H1 (cell line): ENCODE measurements at regions not wholly inside any gene's neighbourhood (a gene's known extent, or its start where the extent isn't known, plus 50 kb on each side); places are given as distances from the start of the nearest gene placed in this dataset.

Experiments
- CTCF ChIA-PET: fragments of 300-600 bp; sonication (Branson Sonifier 250); formaldehyde crosslinking; loops from one replicate; lab custom pipeline; 2021; ENCODE audit not compliant: partially characterized antibody; lab: Charles Lee
- POLR2A ChIA-PET: fragments of 300-600 bp; sonication (Branson Sonifier 250); formaldehyde crosslinking; loops from one replicate; lab custom pipeline; 2021; ENCODE audit warnings: inconsistent platforms; ENCODE audit not compliant: partially characterized antibody; lab: Charles Lee
- DNase-seq, 2 experiments: peaks; one replicate each; pipeline versions ENCODE4 v3.0.0 to v3.0.0-alpha.2; 2010 to 2022; ENCODE audit warnings: low spot score in 2 of 2, low read depth in 1 of 2, mixed read lengths in 1 of 2
- FAIRE-seq: peaks from 2 replicates; lab custom pipeline; 2011; peaks lifted over from hg19 to GRCh38; lab: Jason Lieb, UNC
- H2AFZ ChIP-seq: 2 replicates; pipeline ENCODE4 v1.8.1; 2012; ENCODE audit warnings: low read length, inconsistent platforms
- H2AK5ac ChIP-seq: 2 replicates; pipeline ENCODE4 v1.6.1; 2013; ENCODE audit warnings: low read depth, low read length
- H2BK120ac ChIP-seq: replicated peaks from 2 replicates; pipeline ENCODE3; 2013; ENCODE audit warnings: low read depth, low read length, inconsistent platforms
- H2BK12ac ChIP-seq: 2 replicates; pipeline ENCODE4 v1.6.1; 2013; ENCODE audit warnings: low read depth, low read length
- H2BK15ac ChIP-seq: 2 replicates; pipeline ENCODE4 v1.6.1; 2013; ENCODE audit warnings: low read length
- H2BK20ac ChIP-seq: 2 replicates; pipeline ENCODE4 v1.6.1; 2013; ENCODE audit warnings: low read length
- H2BK5ac ChIP-seq: 2 replicates; pipeline ENCODE4 v1.6.1; 2013; ENCODE audit warnings: low read depth, low read length
- H3K14ac ChIP-seq: 2 replicates; pipeline ENCODE4 v1.6.1; 2013; ENCODE audit warnings: inconsistent platforms; ENCODE audit not compliant: insufficient read length
- H3K18ac ChIP-seq: 2 replicates; pipeline ENCODE4 v1.6.1; 2013; ENCODE audit warnings: low read length; ENCODE audit errors: extremely low read depth
- H3K23ac ChIP-seq: 2 replicates; pipeline ENCODE4 v1.6.1; 2013; ENCODE audit warnings: inconsistent platforms; ENCODE audit not compliant: insufficient read length
- H3K23me2 ChIP-seq: 2 replicates; pipeline ENCODE4 v1.6.1; 2013; ENCODE audit warnings: low read depth, low read length
- H3K27ac ChIP-seq: 2 replicates; pipeline ENCODE4 v1.6.1; 2011; ENCODE audit warnings: low read depth, low read length, inconsistent platforms
- H3K27me3 ChIP-seq, 4 experiments: replicated peaks in 1 of 4; 1 replicate in 1 of 4; 2 replicates in 3 of 4; pipeline versions ENCODE4 v1.6.1 to v1.8.1; 2011 to 2013; ENCODE audit warnings: low read length in 3 of 4, mild to moderate bottlenecking in 3 of 4, inconsistent platforms in 2 of 4, mixed read lengths in 2 of 4, moderate library complexity in 1 of 4; ENCODE audit not compliant: control insufficient read depth in 3 of 4, insufficient read depth in 3 of 4; ENCODE audit errors: extremely low read depth in 1 of 4
- H3K36me3 ChIP-seq, 4 experiments: 2 replicates each; pipeline versions ENCODE4 v1.6.1 to v1.8.1; 2011 to 2013; ENCODE audit warnings: mild to moderate bottlenecking in 4 of 4, low read length in 3 of 4, moderate library complexity in 2 of 4, control low read depth in 1 of 4, inconsistent platforms in 1 of 4; ENCODE audit not compliant: insufficient read depth in 4 of 4, control insufficient read depth in 2 of 4
- H3K4ac ChIP-seq: replicated peaks from 2 replicates; pipeline ENCODE3; 2013; ENCODE audit warnings: low read length, low read depth, mixed read lengths, inconsistent platforms; ENCODE audit not compliant: insufficient read length
- H3K4me1 ChIP-seq, 4 experiments: replicated peaks in 1 of 4; 1 replicate in 1 of 4; 2 replicates in 3 of 4; pipeline versions ENCODE4 v1.6.1 to v1.8.1; 2011 to 2013; ENCODE audit warnings: low read length in 3 of 4, inconsistent platforms in 2 of 4, mixed read lengths in 1 of 4; ENCODE audit not compliant: insufficient read depth in 4 of 4, control insufficient read depth in 3 of 4
- H3K4me2 ChIP-seq, 2 experiments: 2 replicates each; pipeline versions ENCODE4 v1.6.1 to v1.8.1; 2011 to 2013; ENCODE audit warnings: low read depth in 2 of 2, low read length in 2 of 2, control low read depth in 1 of 2, inconsistent platforms in 1 of 2, mild to moderate bottlenecking in 1 of 2; ENCODE audit not compliant: insufficient read depth in 1 of 2
- H3K4me3 ChIP-seq, 4 experiments: fragments of 200-600, 300-600 bp in 1 of 4; sonication (generic), shearing (Covaris generic), sonication (Bioruptor Twin) in 1 of 4; 2 replicates each; pipeline versions ENCODE4 v1.5.1 to v1.8.1; 2011 to 2016; ENCODE audit warnings: low read length in 4 of 4, low read depth in 3 of 4, control low read depth in 2 of 4, inconsistent platforms in 2 of 4, mild to moderate bottlenecking in 2 of 4, mixed read lengths in 1 of 4, moderate library complexity in 1 of 4; ENCODE audit not compliant: insufficient read depth in 2 of 4; ENCODE audit errors: extremely low read depth in 1 of 4
- H3K56ac ChIP-seq: replicated peaks from 2 replicates; pipeline ENCODE3; 2013; ENCODE audit warnings: low read depth, mild to moderate bottlenecking, mixed read lengths, low read length, inconsistent platforms; ENCODE audit not compliant: insufficient read length
- H3K79me1 ChIP-seq: 2 replicates; pipeline ENCODE4 v1.6.1; 2013; ENCODE audit warnings: low read depth, low read length, control low read depth
- H3K79me2 ChIP-seq, 2 experiments: 2 replicates each; pipeline versions ENCODE4 v1.6.1 to v1.8.1; 2012 to 2013; ENCODE audit warnings: low read length in 2 of 2, mild to moderate bottlenecking in 2 of 2, inconsistent platforms in 1 of 2; ENCODE audit not compliant: insufficient read depth in 2 of 2, control insufficient read depth in 1 of 2
- H3K9ac ChIP-seq, 4 experiments: replicated peaks in 1 of 4; 1 replicate in 1 of 4; 2 replicates in 3 of 4; pipeline versions ENCODE4 v1.6.1 to v1.8.1; 2011 to 2013; ENCODE audit warnings: low read depth in 3 of 4, low read length in 3 of 4, control low read depth in 2 of 4, mild to moderate bottlenecking in 2 of 4, moderate library complexity in 2 of 4, inconsistent platforms in 1 of 4; ENCODE audit errors: extremely low read depth in 1 of 4
- H3K9me3 ChIP-seq, 2 experiments: 2 replicates each; pipeline versions ENCODE4 v1.6.1 to v1.8.1; 2012 to 2013; ENCODE audit warnings: mild to moderate bottlenecking in 2 of 2, moderate library complexity in 2 of 2, control low read depth in 1 of 2, inconsistent platforms in 1 of 2, low read depth in 1 of 2, low read length in 1 of 2, mixed read lengths in 1 of 2; ENCODE audit not compliant: insufficient read depth in 2 of 2
- H4K20me1 ChIP-seq, 2 experiments: replicated peaks in 1 of 2; 2 replicates each; pipeline versions ENCODE3 to v1.8.1; 2011 to 2013; ENCODE audit warnings: inconsistent platforms in 2 of 2, low read length in 2 of 2, mild to moderate bottlenecking in 1 of 2; ENCODE audit not compliant: insufficient read depth in 2 of 2, control insufficient read depth in 1 of 2
- H4K5ac ChIP-seq: 2 replicates; pipeline ENCODE4 v1.6.1; 2013; ENCODE audit warnings: low read length, low read depth, mixed read lengths, inconsistent platforms; ENCODE audit not compliant: insufficient read length
- H4K8ac ChIP-seq: 2 replicates; pipeline ENCODE4 v1.8.0; 2013; ENCODE audit warnings: mild to moderate bottlenecking, moderate library complexity, low read length, inconsistent platforms; ENCODE audit not compliant: insufficient read depth; ENCODE audit errors: extremely low read depth
- H4K91ac ChIP-seq: replicated peaks from 2 replicates; pipeline ENCODE3; 2013; ENCODE audit warnings: low read length, mixed read lengths, inconsistent platforms; ENCODE audit not compliant: insufficient read length
- ATF2 ChIP-seq: IDR thresholded peaks from 2 replicates; pipeline ENCODE4 v1.6.1; 2012; ENCODE audit warnings: low read length, inconsistent platforms
- CBX5 ChIP-seq: fragments of 300-800, 300-1000 bp; sonication (generic); IDR thresholded peaks from 2 replicates; pipeline ENCODE4 v1.7.1; 2016; ENCODE audit warnings: antibody characterized with exemption, low read length, low read depth
- EGR1 ChIP-seq: IDR thresholded peaks from 2 replicates; pipeline ENCODE4 v1.6.1; 2011; ENCODE audit warnings: low read depth, low read length, borderline replicate concordance
- EP300 ChIP-seq, 2 experiments: IDR thresholded peaks; 1 replicate in 1 of 2; 2 replicates in 1 of 2; pipeline ENCODE4 v1.6.1; 2011 to 2012; ENCODE audit warnings: low read depth in 2 of 2, low read length in 2 of 2, mild to moderate bottlenecking in 2 of 2, borderline replicate concordance in 1 of 2, inconsistent platforms in 1 of 2, moderate library complexity in 1 of 2
- HDAC6 ChIP-seq: IDR thresholded peaks from one replicate; pipeline ENCODE4 v1.7.1; 2012; ENCODE audit warnings: low read depth, mild to moderate bottlenecking, inconsistent platforms, low read length, moderate library complexity
- JUN ChIP-seq: IDR thresholded peaks from 2 replicates; pipeline ENCODE4 v1.6.1; 2011; ENCODE audit warnings: low read depth, mild to moderate bottlenecking, improper control_type of control experiment, low read length
- MAFK ChIP-seq: IDR thresholded peaks from 2 replicates; pipeline ENCODE4 v1.6.1; 2012; ENCODE audit warnings: low read depth, mild to moderate bottlenecking, improper control_type of control experiment, low read length
- PHF8 ChIP-seq: fragments of 200-600 bp; sonication (generic); conservative IDR thresholded peaks from 2 replicates; pipeline ENCODE4 v1.7.1; 2012; ENCODE audit warnings: low read depth, mild to moderate bottlenecking, inconsistent platforms, low read length, moderate library complexity
- RAD21 ChIP-seq, 2 experiments: IDR thresholded peaks in 1 of 2; conservative IDR thresholded peaks in 1 of 2; 2 replicates each; pipeline ENCODE4 v1.6.1; 2011; ENCODE audit warnings: low read depth in 2 of 2, low read length in 2 of 2, improper control_type of control experiment in 1 of 2, inconsistent platforms in 1 of 2, mild to moderate bottlenecking in 1 of 2, moderate library complexity in 1 of 2
- RBBP5 ChIP-seq: IDR thresholded peaks from 2 replicates; pipeline ENCODE4 v1.7.1; 2012; ENCODE audit warnings: low read depth, mild to moderate bottlenecking, inconsistent platforms, low read length, moderate library complexity, borderline replicate concordance
- RXRA ChIP-seq: IDR thresholded peaks from 2 replicates; pipeline ENCODE4 v1.6.1; 2011; ENCODE audit warnings: low read depth, mild to moderate bottlenecking, low read length, moderate library complexity; ENCODE audit not compliant: insufficient read depth
- SAP30 ChIP-seq: fragments of 300-600 bp; sonication (generic); IDR thresholded peaks from 2 replicates; pipeline ENCODE4 v1.7.1; 2012; ENCODE audit warnings: low read length, moderate library complexity, mild to moderate bottlenecking, inconsistent platforms; ENCODE audit not compliant: insufficient read depth, insufficient replicate concordance
- TBP ChIP-seq: IDR thresholded peaks from 2 replicates; pipeline ENCODE4 v1.6.1; 2011; ENCODE audit warnings: low read depth, low read length, improper control_type of control experiment

DNA sequence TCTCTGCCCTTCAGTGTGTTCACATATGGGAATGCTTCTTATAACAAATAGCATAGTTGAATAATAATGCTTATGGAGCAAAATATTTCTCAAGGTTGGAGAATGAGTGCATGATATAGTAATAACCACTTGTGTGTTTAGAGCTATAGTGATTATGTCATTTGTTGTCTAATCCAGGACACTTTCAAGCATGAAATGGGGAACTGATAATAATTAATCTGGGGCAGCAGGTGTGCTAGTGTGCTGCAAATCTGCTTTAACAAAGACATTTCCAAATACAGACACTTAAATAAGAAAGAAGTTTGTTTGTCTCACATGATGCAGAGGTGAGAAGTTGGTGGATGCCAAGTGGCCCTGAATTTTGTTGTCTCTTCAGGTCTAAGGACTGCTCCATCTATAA, 579.3 kb upstream of the GRM7 start:
- H2BK12ac ChIP-seq = no peak overlapping the region
- no peak overlapping the region for H2AK5ac ChIP-seq
- no peak overlapping the region for H3K4me2 ChIP-seq
- H3K79me1 ChIP-seq = no peaks in the 10 kb centered on the region
- no peak overlapping the region for H4K5ac ChIP-seq
- no peaks in the 10 kb centered on the region for H3K4me1 ChIP-seq
- no peak overlapping the region for H2AFZ ChIP-seq
- DNase-seq (no peak), FAIRE-seq (no peak)
- H4K8ac ChIP-seq = no peak overlapping the region
- no peak overlapping the region for H3K4me3 ChIP-seq
- no peaks in the 10 kb centered on the region for H4K20me1 ChIP-seq
- no peak overlapping the region for H3K4ac ChIP-seq
- CTCF ChIA-PET = interaction anchor here (1.1 to 1.9 kb wide), 2 partner anchors 13 to 24 kb away, joined by 3 to 4 read pairs; no protein-coding TSS in a partner anchor
- no peak overlapping the region for H3K18ac ChIP-seq
- H3K9ac ChIP-seq = no peak overlapping the region
- H2BK20ac ChIP-seq = no peak overlapping the region
- no peak overlapping the region for H3K14ac ChIP-seq
- H3K23ac ChIP-seq = no peak overlapping the region
- no peak overlapping the region for H2BK5ac ChIP-seq
- H4K91ac ChIP-seq = no peak overlapping the region
- H3K27me3 ChIP-seq = no peaks in the 10 kb centered on the region
- no peak overlapping the region for H2BK120ac ChIP-seq
- 0 out of 4 replicates have a peak, but pooled peaks cover 0 to 4% of the 10 kb centered on the region in 2 experiments for H3K9me3 ChIP-seq
- no peak overlapping the region for H2BK15ac ChIP-seq
- no peak overlapping the region for H3K27ac ChIP-seq
- no peaks in the 10 kb centered on the region for H3K36me3 ChIP-seq
- H3K23me2 ChIP-seq = no peaks in the 10 kb centered on the region
- POLR2A ChIA-PET = no interaction called here
- H3K56ac ChIP-seq = no peak overlapping the region
- no peaks in the 10 kb centered on the region for H3K79me2 ChIP-seq
- TF ChIP-seq RAD21 (IDR thresholded peaks at IDR 0.05 in 1 of 2, conservative IDR thresholded peaks at IDR 0.05 in 1 of 2; ENCODE audit: low read depth in 2 of 2, low read length in 2 of 2) (no peak), HDAC6 (no peak), RXRA (no peak), EP300 (IDR thresholded peaks at IDR 0.05; ENCODE audit: borderline replicate concordance in 1 of 2, low read depth in 2 of 2, low read length in 2 of 2) (no peak), RBBP5 (no peak), SAP30 (no peak), TBP (no peak), ATF2 (no peak), PHF8 (no peak), MAFK (no peak), CBX5 (no peak), JUN (no peak), EGR1 (no peak)
